GM19468 (cell line): ENCODE measurements at regions not wholly inside any gene's neighbourhood (a gene's known extent, or its start where the extent isn't known, plus 50 kb on each side); places are given as distances from the start of the nearest gene placed in this dataset.

ENCODE experiments used
- ATAC-seq: cut with Tn5 transposase; IDR thresholded peaks from one replicate; pipeline ENCODE4 v1.9.1; 2021; ENCODE audit warnings: mild to moderate bottlenecking, moderate library complexity, moderate number of reproducible peaks; ENCODE audit not compliant: unreplicated experiment; ENCODE audit errors: extremely low read depth

- no peak for ATAC-seq
These were observed 205.4 kb upstream of the CIBAR2 start for GRCh38 chr16:85317704-85318103.

GRCh38 chr16:85319208-85319983 lies 207.1 kb upstream of the CIBAR2 start:
- ATAC-seq, result no peak

DNA sequence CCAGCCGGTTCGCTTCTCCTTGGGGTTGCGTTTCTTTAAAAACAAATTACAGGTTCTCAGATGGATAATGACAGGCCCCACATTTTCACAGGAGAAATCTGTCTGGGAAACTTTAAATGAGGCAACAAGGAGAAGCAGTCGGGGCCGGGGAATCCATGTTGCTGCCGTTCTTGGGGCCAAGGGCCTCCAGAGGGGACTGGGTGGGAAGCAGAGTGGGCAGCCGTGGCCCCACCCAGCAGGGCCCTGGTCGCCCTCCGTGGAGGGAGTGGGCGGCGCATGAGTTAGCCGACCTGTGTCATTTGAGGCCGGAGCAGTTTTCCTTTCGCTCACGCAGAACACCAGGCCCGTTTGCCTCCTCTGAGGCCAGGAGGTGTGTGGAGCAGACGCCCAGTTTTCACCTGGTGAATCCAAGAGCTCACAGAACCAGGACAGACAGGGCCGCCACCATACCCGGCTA lies 207.7 kb upstream of the CIBAR2 start:
- ATAC-seq, result no peak

DNA sequence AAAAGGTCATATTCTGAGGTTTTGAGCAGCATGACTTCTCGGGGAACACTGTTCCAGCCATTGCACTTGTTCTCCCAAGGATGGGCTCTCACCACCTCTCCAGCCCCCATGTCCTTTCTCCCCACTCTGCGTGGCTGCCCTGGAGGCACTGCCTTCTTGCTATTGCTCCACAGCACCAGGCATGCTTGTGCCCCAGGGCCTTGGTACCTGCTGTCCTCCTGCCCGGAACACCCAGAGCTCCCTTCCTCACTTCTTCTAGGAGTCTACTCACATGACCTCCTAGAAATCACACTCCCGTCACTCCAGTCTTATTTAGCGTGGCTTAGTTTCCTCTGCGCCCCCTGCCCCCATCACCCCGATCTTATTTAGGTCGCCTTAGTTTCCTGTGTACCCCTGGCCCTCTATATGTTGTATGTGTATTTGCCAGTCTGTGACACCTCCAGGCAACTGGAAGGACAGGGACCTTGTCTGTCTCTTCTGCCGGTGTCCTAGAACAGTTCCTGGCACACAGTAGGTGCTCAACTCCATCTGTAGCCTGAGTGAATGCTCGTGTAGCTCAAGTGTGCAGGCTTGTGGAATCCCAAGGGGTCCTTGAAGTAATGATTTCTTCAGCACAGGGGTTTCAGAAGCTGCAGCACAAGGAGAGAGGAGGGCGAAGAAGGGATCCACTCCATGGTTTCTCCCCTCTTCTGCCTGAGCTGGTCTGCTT lies 208.6 kb upstream of the CIBAR2 start:
- no peak for ATAC-seq

GRCh38 chr16:85321509-85322271 lies 209.4 kb upstream of the CIBAR2 start:
- ATAC-seq, result no peak

- no peak for ATAC-seq
These were observed 211.1 kb upstream of the CIBAR2 start for GRCh38 chr16:85323230-85323960.

DNA sequence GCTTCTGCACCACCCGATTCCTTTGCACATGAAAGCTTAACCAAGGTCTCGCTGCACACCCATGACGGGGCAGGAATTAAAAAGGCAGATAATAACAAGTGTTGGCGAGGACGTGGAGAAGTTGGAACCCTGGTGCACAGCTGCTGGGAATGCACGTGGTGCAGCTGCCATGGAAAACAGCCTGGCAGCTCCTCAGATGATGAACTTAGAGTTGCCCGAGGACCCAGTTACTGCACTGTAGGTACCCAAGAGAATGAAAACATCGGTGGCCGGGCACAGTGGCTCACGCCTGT lies 211.6 kb upstream of the CIBAR2 start:
- no peak for ATAC-seq

GRCh38 chr16:85324488-85324887 lies 212.2 kb upstream of the CIBAR2 start:
- no peak for ATAC-seq

DNA sequence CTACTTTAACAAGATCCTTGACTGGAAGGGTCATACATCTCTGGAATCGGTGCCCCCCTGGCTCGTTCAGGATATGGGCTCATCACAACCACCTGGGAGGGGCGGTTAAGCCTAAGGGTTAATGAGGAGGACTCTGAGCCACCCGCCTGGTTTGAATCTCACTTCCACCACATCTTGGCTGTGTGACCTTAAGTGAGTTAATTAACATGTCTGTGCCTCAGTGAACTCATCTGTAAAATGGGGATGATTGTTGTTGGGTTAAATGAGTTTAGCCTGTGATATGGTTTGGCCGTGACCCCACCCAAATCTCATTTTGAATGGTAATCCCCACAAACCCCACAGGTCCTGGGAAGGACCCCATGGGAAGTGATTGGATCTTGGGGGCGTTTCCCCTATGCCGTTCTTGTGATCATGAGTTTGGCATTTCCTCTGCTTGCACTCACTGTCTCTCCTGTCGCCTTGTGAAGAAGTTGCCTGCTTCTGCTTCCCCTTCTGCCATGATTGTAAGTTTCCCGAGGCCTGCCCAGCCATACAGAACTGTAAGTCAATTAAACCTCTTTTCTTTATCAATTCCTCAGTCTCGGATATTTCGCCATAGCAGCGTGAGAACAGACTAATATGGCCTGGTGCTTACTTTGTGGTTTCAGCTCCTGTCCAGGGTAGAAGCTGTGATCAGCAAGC lies 214.0 kb upstream of the CIBAR2 start:
- no peak for ATAC-seq

GRCh38 chr16:85326794-85327181 lies 214.5 kb upstream of the CIBAR2 start:
- ATAC-seq, result no peak

- ATAC-seq, result no peak
These were observed 215.7 kb upstream of the CIBAR2 start for GRCh38 chr16:85327731-85328675.

DNA sequence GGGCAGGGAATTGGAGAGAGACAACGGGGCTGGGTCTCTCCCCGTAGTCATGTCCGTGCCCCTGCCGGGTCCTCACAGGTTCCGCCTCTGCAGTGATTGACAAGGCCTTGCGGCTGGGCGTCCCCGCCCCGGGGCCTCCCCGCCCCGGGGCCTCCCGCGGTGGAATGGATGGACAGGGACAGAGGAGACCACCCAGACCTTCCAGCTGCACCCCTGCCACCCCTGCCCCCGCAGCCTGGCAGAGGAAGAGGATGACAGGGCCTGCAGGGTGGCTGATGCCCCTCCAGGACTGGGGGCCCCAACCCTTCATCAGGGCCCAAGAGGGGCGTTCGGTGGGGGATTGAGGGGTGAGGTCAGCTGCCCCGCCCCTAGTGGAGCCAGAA lies 216.4 kb upstream of the CIBAR2 start:
- ATAC-seq, result no peak

- no peak for ATAC-seq
These were observed 217.0 kb upstream of the CIBAR2 start for GRCh38 chr16:85329059-85329812.

DNA sequence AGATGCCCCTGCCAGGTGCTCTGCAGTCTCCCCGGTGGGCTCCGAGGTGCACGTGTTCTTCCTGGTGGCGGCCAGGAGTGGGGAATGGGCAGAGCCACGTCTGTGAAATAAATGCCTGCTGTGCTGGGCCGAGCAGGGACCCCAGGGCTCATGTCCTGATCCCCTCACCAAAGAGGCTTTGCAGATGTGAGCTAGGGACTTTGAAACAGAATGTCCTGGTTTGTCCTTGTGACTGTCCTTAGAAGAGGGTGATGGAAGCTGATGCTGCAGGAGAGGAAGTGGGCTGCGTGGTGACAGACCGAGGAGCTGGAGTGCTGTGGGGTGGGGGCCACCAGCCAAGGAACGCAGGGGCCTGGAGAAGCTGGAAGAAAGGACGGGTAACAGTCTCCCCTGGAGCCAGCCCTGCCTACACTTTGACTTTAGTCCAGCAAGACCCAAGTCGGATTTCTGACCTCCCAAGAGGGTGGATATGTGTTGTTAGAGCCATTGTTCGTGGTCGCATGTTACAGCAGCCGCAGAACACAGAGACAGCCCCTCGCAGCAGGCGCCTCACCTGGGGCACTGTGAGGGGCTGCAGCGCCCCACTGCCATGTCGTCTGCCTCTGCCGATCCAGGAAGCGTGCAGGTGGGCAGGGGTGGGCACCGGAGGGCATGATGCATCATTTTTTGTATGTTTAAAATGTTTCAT lies 217.9 kb upstream of the CIBAR2 start:
- ATAC-seq, result no peak

- no peak for ATAC-seq
These were observed 218.5 kb upstream of the CIBAR2 start for GRCh38 chr16:85330694-85331188.

GRCh38 chr16:85331688-85332087 lies 219.4 kb upstream of the CIBAR2 start:
- ATAC-seq, result no peak

GRCh38 chr16:85332175-85332574 lies 219.9 kb upstream of the CIBAR2 start:
- ATAC-seq, result no peak
